NCI-H446 treated with DMSO at 0.1 percent for 48 hours (cell line): ENCODE measurements at regions not wholly inside any gene's neighbourhood (a gene's known extent, or its start where the extent isn't known, plus 50 kb on each side); places are given as distances from the start of the nearest gene placed in this dataset.

ENCODE experiments used
- DNase-seq: peaks from one replicate; lab custom pipeline; 2025; lab: John Stamatoyannopoulos, UW

GRCh38 chr3:168514252-168514651 is 418.5 kb upstream of the GOLIM4 start:
- DNase-seq, result no peak

DNA sequence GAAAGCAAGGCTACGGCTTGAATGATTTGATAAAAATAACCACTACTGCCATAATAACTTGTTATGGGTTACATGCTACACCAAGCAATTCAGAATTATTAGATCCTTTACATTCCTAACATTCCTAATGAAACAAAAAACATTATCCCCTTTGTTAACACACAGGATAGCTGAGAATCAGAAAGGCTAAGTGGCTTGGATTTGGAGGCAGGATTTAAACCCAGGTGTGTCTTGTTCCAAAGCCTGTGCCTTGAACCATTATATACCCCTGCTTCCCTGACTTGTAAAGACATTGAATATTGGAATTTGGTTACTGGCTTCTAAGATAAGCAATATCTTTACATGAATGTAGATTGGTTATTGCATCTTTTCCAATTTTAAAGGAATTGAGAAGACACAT is 417.1 kb upstream of the GOLIM4 start:
- no peak for DNase-seq

- DNase-seq, result no peak
Observed at GRCh38 chr3:168511428-168512014, 415.8 kb upstream of the GOLIM4 start.

- no peak for DNase-seq
Observed at GRCh38 chr3:168506589-168506988, 410.9 kb upstream of the GOLIM4 start.

- DNase-seq, result no peak
Observed at GRCh38 chr3:168501570-168501969, 405.8 kb upstream of the GOLIM4 start.

DNA sequence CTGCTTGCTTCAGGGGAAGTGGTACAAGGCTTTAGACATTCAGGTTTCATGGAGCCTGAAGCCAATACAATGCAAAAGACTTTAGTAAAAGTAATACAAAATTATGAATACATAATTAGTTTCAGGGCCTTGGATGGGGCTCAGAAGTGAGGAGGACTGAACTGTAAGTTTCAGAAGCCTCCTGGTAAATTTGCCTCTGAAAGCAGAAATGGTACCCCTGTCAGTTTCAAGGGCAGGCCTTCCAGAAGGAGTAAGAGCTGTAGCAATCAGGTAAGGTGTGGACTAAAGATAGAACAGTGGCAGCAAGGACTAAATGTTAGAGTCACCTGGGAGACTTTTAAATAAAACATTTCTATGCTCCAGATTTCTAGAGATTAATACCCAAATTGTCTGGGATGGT is 402.5 kb upstream of the GOLIM4 start:
- DNase-seq, result no peak

GRCh38 chr3:168497741-168498140 is 402.0 kb upstream of the GOLIM4 start:
- peak; percentile 43 for DNase-seq

GRCh38 chr3:168497183-168497582 is 401.5 kb upstream of the GOLIM4 start:
- no peak for DNase-seq

DNA sequence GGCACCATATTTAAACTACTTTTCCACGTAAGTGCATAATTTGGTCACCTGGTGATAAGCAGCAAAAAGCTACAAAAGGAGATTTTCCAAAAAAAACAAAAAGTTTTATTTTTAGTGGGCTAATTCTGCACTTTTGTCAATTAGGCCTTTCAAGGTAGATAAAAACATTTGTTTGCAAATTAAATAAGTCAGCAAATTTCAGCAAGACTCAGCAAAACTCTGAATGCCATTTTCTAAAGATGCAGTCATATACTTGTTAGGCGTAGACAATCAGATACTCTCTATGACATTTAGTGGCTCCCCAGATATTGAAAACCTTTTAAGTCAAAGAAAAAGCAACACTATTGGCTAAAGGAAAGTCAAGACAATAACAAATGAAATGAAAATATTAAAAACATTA is 400.2 kb upstream of the GOLIM4 start:
- DNase-seq, result no peak

DNA sequence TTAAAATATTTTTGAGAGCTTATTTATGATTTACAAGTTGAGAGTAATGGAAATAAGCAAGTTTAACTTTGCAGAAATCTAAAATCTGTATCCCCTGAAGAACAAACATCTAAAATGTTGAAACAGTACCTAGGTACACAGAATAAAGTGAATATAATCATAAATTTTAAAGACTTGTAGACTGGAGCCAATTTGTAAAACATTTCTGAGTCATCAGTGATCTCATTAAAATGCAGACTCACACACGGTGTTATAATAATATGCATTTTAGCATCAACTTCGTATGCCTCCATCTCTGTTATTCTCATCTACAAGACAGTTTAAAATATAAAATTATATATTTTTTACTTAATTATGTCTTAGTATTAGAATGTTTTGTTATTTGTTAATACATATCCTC is 399.5 kb upstream of the GOLIM4 start:
- peak; percentile 33 for DNase-seq

- no peak for DNase-seq
Observed at GRCh38 chr3:168493412-168494205, 397.9 kb upstream of the GOLIM4 start.

DNA sequence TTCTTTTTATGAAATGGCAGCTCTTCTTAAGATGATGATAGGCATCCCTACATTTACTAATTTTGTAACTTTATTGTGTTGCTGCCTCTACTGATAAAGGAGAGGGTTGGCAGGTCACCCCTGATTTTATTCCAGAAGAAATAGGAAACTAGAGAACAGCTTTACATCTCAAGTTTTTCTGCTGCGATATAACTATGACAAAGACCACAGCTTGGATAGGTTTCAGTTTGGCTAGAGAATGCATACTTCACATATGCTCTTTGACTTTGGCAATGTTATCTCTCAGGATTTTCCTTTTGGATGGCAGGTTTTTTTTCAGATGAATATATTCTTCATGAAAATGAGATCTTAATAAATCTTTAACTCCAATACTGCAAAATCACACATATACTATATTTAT is 395.3 kb upstream of the GOLIM4 start:
- peak; percentile 50 for DNase-seq

DNA sequence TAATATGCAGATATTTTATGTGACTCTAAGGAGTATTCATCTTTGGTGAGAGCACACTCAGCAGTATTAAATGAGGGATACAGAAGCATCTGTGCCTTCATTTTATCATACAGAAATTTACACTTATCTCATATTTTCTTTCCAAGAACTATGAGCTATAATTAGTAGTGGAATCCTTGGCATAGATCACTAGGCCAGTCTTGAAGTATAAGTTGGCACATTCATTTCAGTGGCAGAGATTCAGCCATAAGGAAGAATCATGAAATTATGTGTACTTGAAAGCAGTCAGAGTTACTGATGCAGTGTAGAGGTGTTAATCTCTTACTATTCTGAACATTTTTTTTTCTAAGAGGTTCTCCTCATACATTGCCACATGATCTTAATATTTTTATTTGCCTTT is 393.6 kb upstream of the GOLIM4 start:
- DNase-seq, result peak; percentile 69

GRCh38 chr3:168485936-168486335 is 390.2 kb upstream of the GOLIM4 start:
- no peak for DNase-seq

- no peak for DNase-seq
Observed at GRCh38 chr3:168476360-168476980, 380.7 kb upstream of the GOLIM4 start.

GRCh38 chr3:168475704-168476103 is 380.0 kb upstream of the GOLIM4 start:
- DNase-seq, result no peak

DNA sequence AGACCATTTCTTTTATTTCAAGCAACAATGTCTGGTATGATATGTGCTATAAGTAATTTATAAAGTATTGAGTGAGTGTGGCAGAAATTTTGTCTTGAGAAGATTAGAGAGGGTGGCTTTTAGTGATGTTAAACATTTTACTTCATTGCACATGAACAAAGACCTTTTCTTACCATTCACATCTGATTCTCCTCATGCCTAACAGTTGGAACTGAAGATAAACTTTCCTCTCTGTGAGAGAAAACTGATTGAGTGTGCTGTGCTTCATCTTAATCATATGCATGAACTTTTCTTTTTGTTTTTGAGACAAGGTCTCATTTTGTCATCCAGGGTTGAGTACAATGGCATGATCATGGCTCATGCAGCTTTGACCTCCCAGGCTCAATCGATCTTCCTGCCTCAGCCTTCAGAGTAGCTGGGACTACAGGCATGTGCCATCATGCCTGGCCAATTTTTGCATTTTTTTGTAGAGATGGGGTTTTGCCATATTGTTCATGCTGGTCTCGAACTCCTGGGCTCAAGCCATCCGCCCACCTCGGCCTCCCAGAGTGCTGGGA is 377.7 kb upstream of the GOLIM4 start:
- no peak for DNase-seq

GRCh38 chr3:168472783-168473182 is 377.1 kb upstream of the GOLIM4 start:
- DNase-seq, result no peak

DNA sequence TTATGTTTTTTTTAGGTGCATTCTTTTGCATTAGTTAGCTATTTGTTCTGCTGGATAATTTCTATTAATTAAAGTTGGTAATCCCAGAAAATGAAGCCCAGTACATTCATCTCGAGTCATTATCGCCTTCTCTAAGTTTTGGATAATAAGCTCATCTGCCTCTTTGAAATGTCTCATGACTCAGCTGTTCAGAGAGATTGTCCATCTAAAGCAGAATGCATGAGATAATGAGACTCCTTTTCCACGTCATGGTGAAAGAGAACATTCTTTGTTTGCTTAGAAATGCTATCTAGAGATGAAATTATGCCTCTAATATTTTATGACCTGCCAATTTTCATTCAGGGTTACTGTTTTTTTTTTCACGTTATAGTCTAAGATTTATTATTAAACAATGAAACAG is 374.7 kb upstream of the GOLIM4 start:
- DNase-seq, result no peak

DNA sequence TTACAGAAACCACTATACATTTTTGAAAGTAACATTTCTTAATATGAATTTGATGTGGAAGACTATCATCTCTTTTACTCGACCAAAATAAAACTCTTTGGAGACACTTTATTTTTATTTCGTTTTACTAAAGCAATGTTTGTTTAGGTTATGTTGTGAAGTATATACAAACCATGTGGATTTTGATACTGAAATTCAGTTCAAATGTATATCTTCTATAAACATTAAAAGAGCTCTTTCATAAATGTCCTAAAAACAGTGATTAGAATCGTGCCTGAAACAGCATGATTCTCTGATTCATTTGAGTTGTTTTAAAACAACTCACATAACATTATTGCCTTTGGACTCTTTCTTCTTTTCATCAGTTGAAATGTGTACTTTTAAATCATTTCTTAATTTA is 373.7 kb upstream of the GOLIM4 start:
- no peak for DNase-seq

DNA sequence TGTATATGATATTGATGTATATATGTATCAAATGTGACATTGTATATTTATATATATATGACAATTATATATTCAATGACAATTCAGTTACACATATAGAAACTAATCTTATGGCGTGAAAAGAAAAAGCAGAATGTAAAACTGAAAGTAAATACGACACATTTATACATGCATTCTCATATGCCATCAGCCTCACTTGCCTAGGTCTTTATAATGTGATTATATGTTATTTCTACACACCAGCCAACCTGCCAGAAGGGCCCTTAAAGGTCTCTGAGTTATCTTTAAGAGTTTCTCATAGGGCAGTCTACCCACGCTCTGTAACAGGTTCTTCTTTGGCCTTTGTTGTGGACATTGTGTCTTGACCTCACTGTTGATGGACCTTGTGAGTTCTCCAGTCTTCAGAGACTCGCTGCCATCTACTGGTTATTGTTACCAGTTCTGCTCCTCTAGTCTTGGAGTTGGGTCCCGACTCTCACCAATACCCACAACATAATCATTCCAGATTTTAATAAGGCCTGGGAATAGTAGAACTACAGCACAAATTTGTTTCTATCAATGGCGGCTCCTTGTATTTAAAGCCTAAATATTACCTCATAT is 371.5 kb upstream of the GOLIM4 start:
- peak; percentile 44 for DNase-seq

- DNase-seq, result no peak
Observed at GRCh38 chr3:168461793-168462192, 366.1 kb upstream of the GOLIM4 start.
